ENCODE measurements at regions not wholly inside any gene's neighbourhood (a gene's known extent, or its start where the extent isn't known, plus 50 kb on each side); places are given as distances from the start of the nearest gene placed in this dataset.

GRCh38 chr9:88676644-88677043 lies 141.7 kb downstream of the NXNL2 start:
- H3K27me3 Mint-ChIP-seq (ENCODE audit: insufficient read depth, unreplicated experiment): no peaks in the 10 kb centered on the region
- H3K9me3 Mint-ChIP-seq (ENCODE audit: unreplicated experiment): no peaks in the 10 kb centered on the region
- TF ChIP-seq, protein P1, sequence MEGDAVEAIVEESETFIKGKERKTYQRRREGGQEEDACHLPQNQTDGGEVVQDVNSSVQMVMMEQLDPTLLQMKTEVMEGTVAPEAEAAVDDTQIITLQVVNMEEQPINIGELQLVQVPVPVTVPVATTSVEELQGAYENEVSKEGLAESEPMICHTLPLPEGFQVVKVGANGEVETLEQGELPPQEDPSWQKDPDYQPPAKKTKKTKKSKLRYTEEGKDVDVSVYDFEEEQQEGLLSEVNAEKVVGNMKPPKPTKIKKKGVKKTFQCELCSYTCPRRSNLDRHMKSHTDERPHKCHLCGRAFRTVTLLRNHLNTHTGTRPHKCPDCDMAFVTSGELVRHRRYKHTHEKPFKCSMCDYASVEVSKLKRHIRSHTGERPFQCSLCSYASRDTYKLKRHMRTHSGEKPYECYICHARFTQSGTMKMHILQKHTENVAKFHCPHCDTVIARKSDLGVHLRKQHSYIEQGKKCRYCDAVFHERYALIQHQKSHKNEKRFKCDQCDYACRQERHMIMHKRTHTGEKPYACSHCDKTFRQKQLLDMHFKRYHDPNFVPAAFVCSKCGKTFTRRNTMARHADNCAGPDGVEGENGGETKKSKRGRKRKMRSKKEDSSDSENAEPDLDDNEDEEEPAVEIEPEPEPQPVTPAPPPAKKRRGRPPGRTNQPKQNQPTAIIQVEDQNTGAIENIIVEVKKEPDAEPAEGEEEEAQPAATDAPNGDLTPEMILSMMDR (IDR thresholded peaks at IDR 0.05; ENCODE audit: unreplicated experiment): no peak
- ChIA-PET POLR2A (no interaction called here), CTCF (no interaction called here)
- no peak overlapping the region for H3K27ac Mint-ChIP-seq (ENCODE audit: low read depth, unreplicated experiment)
- BruUV-seq (replicated peaks): no TSS peak
- H3K4me3 Mint-ChIP-seq (ENCODE audit: unreplicated experiment): no peak overlapping the region
- H3K4me1 Mint-ChIP-seq (ENCODE audit: insufficient read depth, unreplicated experiment): peaks cover 5% of the 10 kb centered on the region
- DNase-seq (ENCODE audit: unreplicated experiment): no peak
- intact Hi-C loops (cut with micrococcal nuclease): no loop called here
- H3K36me3 Mint-ChIP-seq (ENCODE audit: insufficient read depth, unreplicated experiment): no peaks in the 10 kb centered on the region

DNA sequence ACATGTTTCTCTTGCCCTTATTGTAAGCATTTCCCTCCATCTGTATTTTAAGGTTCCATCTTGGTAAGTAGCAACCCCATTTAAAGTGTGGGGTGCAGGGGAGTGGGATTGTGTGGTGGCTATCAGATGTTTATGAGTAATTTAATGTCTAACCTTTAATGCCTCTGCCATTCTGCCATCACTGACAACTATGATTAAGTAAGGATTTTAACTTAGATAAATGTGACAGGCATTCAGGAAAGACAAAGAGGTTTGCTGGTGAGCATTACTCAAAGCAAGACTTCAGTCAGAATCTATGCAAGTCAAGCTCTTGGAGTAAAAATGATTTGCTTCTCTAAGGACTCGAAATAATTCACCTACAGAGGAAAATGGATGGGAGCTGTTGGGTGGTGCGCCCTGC lies 143.0 kb downstream of the NXNL2 start:
- H3K9me3 Mint-ChIP-seq (ENCODE audit: unreplicated experiment): no peaks in the 10 kb centered on the region
- no peaks in the 10 kb centered on the region for H3K27me3 Mint-ChIP-seq (ENCODE audit: insufficient read depth, unreplicated experiment)
- TF ChIP-seq, protein P1 (IDR thresholded peaks at IDR 0.05; ENCODE audit: unreplicated experiment): no peak
- intact Hi-C loops (cut with micrococcal nuclease): no loop called here
- DNase-seq (ENCODE audit: unreplicated experiment): no peak
- ChIA-PET POLR2A (no interaction called here), CTCF (interaction anchor here (0.7 kb wide), 1 partner anchor 528 kb away, joined by 3 read pairs; no protein-coding TSS in a partner anchor)
- no peak overlapping the region for H3K4me3 Mint-ChIP-seq (ENCODE audit: unreplicated experiment)
- no TSS peak for BruUV-seq (replicated peaks)
- H3K36me3 Mint-ChIP-seq (ENCODE audit: insufficient read depth, unreplicated experiment): no peaks in the 10 kb centered on the region
- peaks cover 5% of the 10 kb centered on the region for H3K4me1 Mint-ChIP-seq (ENCODE audit: insufficient read depth, unreplicated experiment)
- no peak overlapping the region for H3K27ac Mint-ChIP-seq (ENCODE audit: low read depth, unreplicated experiment)

- no peak for DNase-seq (ENCODE audit: unreplicated experiment)
- H3K27me3 Mint-ChIP-seq (ENCODE audit: insufficient read depth, unreplicated experiment): no peaks in the 10 kb centered on the region
- intact Hi-C loops (cut with micrococcal nuclease): no loop called here
- peaks cover 5% of the 10 kb centered on the region for H3K4me1 Mint-ChIP-seq (ENCODE audit: insufficient read depth, unreplicated experiment)
- TF ChIP-seq, protein P1 (IDR thresholded peaks at IDR 0.05; ENCODE audit: unreplicated experiment): no peak
- H3K9me3 Mint-ChIP-seq (ENCODE audit: unreplicated experiment): no peaks in the 10 kb centered on the region
- no TSS peak for BruUV-seq (replicated peaks)
- H3K36me3 Mint-ChIP-seq (ENCODE audit: insufficient read depth, unreplicated experiment): no peaks in the 10 kb centered on the region
- H3K27ac Mint-ChIP-seq (ENCODE audit: low read depth, unreplicated experiment): no peak overlapping the region
- CTCF ChIA-PET: interaction anchor here (0.7 kb wide), 1 partner anchor 529 kb away, joined by 3 read pairs; no protein-coding TSS in a partner anchor
- H3K4me3 Mint-ChIP-seq (ENCODE audit: unreplicated experiment): no peak overlapping the region
- POLR2A ChIA-PET: no interaction called here
These were observed 143.5 kb downstream of the NXNL2 start for GRCh38 chr9:88678431-88678830.

DNA sequence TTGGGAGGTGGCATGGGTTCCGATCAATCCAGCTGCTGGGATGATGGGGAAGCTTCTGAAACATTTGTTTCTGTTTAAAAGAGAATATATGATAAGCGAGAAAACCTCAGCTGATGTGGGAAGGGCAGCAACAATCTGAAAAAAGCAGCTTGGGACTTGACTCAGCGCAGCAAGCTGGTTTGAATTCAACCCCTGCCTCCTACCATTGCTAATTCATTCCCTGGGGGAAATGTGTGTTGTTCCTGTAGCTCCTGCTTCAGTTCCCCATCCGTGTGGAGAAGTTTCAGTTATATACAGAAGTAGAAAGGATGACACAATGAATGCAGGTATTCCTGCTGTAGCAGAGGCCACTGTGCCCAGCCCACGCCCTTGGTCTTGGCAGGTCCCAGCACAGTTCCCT lies 145.1 kb downstream of the NXNL2 start:
- intact Hi-C loops (cut with micrococcal nuclease): no loop called here
- TF ChIP-seq, protein P1 (IDR thresholded peaks at IDR 0.05; ENCODE audit: unreplicated experiment): no peak
- H3K4me3 Mint-ChIP-seq (ENCODE audit: unreplicated experiment): no peak overlapping the region
- H3K27me3 Mint-ChIP-seq (ENCODE audit: insufficient read depth, unreplicated experiment): no peaks in the 10 kb centered on the region
- DNase-seq (ENCODE audit: unreplicated experiment): no peak
- H3K36me3 Mint-ChIP-seq (ENCODE audit: insufficient read depth, unreplicated experiment): no peaks in the 10 kb centered on the region
- H3K27ac Mint-ChIP-seq (ENCODE audit: low read depth, unreplicated experiment): no peak overlapping the region
- ChIA-PET CTCF (interaction anchor here (0.6 kb wide), 1 partner anchor 17 kb away, joined by 4 read pairs; no protein-coding TSS in a partner anchor), POLR2A (interaction anchor here (0.6 kb wide), 1 partner anchor 28 kb away, joined by 3 read pairs; no protein-coding TSS in a partner anchor)
- no peaks in the 10 kb centered on the region for H3K9me3 Mint-ChIP-seq (ENCODE audit: unreplicated experiment)
- peaks cover 5% of the 10 kb centered on the region for H3K4me1 Mint-ChIP-seq (ENCODE audit: insufficient read depth, unreplicated experiment)
- no TSS peak for BruUV-seq (replicated peaks)
